ENCODE measurements at regions not wholly inside any gene's neighbourhood (a gene's known extent, or its start where the extent isn't known, plus 50 kb on each side); places are given as distances from the start of the nearest gene placed in this dataset.

GRCh38 chr2:221330436-221330835 lies 241.7 kb downstream of the EPHA4 start:
- intact Hi-C loops (cut with DNase I; ENCODE audit: low total_unique reads): no loop called here
- Histone ChIP-seq H3K4me3 (no peak overlapping the region), H3K27ac (no peak overlapping the region), H3K4me1 (no peaks in the 10 kb centered on the region), H3K27me3 (no peaks in the 10 kb centered on the region), H3K9me3 (no peaks in the 10 kb centered on the region), H3K36me3 (no peaks in the 10 kb centered on the region)
- TF ChIP-seq POLR2AphosphoS5 (IDR thresholded peaks at IDR 0.05) (no peak), CTCF (IDR thresholded peaks at IDR 0.05) (no peak), POLR2A (IDR thresholded peaks at IDR 0.05) (no peak)
- DNase-seq (ENCODE audit: low spot score in 2 of 2): no peak

GRCh38 chr2:221334481-221335218 lies 237.5 kb downstream of the EPHA4 start:
- no peaks in the 10 kb centered on the region for H3K36me3 ChIP-seq
- no peaks in the 10 kb centered on the region for H3K27me3 ChIP-seq
- no peak overlapping the region for H3K27ac ChIP-seq
- intact Hi-C loops (cut with DNase I; ENCODE audit: low total_unique reads): no loop called here
- no peak for DNase-seq (ENCODE audit: low spot score in 2 of 2)
- H3K4me3 ChIP-seq: no peak overlapping the region
- TF ChIP-seq CTCF (IDR thresholded peaks at IDR 0.05) (no peak), POLR2AphosphoS5 (IDR thresholded peaks at IDR 0.05) (no peak), POLR2A (IDR thresholded peaks at IDR 0.05) (no peak)
- H3K4me1 ChIP-seq: no peaks in the 10 kb centered on the region
- no peaks in the 10 kb centered on the region for H3K9me3 ChIP-seq

- Histone ChIP-seq H3K4me1 (no peaks in the 10 kb centered on the region), H3K9me3 (no peaks in the 10 kb centered on the region), H3K4me3 (no peak overlapping the region), H3K27me3 (no peaks in the 10 kb centered on the region), H3K27ac (no peak overlapping the region), H3K36me3 (no peaks in the 10 kb centered on the region)
- intact Hi-C loops (cut with DNase I; ENCODE audit: low total_unique reads): no loop called here
- TF ChIP-seq POLR2A (IDR thresholded peaks at IDR 0.05) (no peak), CTCF (IDR thresholded peaks at IDR 0.05) (no peak), POLR2AphosphoS5 (IDR thresholded peaks at IDR 0.05) (no peak)
- no peak for DNase-seq (ENCODE audit: low spot score in 2 of 2)
Observed at GRCh38 chr2:221335219-221335752, 236.8 kb downstream of the EPHA4 start.

GRCh38 chr2:221336967-221337366 lies 235.1 kb downstream of the EPHA4 start:
- no peaks in the 10 kb centered on the region for H3K36me3 ChIP-seq
- H3K27me3 ChIP-seq: no peaks in the 10 kb centered on the region
- TF ChIP-seq POLR2AphosphoS5 (IDR thresholded peaks at IDR 0.05): no peak
- no peak for TF ChIP-seq POLR2A (IDR thresholded peaks at IDR 0.05)
- TF ChIP-seq CTCF (IDR thresholded peaks at IDR 0.05): no peak
- H3K9me3 ChIP-seq: no peaks in the 10 kb centered on the region
- no peak for DNase-seq (ENCODE audit: low spot score in 2 of 2)
- no peak overlapping the region for H3K4me3 ChIP-seq
- no peak overlapping the region for H3K27ac ChIP-seq
- no peaks in the 10 kb centered on the region for H3K4me1 ChIP-seq
- intact Hi-C loops (cut with DNase I; ENCODE audit: low total_unique reads): no loop called here

GRCh38 chr2:221337957-221338685 lies 234.0 kb downstream of the EPHA4 start:
- H3K36me3 ChIP-seq: no peaks in the 10 kb centered on the region
- H3K27me3 ChIP-seq: no peaks in the 10 kb centered on the region
- H3K4me3 ChIP-seq: no peak overlapping the region
- intact Hi-C loops (cut with DNase I; ENCODE audit: low total_unique reads): no loop called here
- H3K27ac ChIP-seq: no peak overlapping the region
- no peaks in the 10 kb centered on the region for H3K4me1 ChIP-seq
- no peak for TF ChIP-seq POLR2A (IDR thresholded peaks at IDR 0.05)
- TF ChIP-seq CTCF (IDR thresholded peaks at IDR 0.05): no peak
- TF ChIP-seq POLR2AphosphoS5 (IDR thresholded peaks at IDR 0.05): no peak
- no peaks in the 10 kb centered on the region for H3K9me3 ChIP-seq
- DNase-seq (ENCODE audit: low spot score in 2 of 2): no peak

Data from breast epithelium (tissue), 4 donors.